IMR-90 (cell line): ENCODE measurements at regions not wholly inside any gene's neighbourhood (a gene's known extent, or its start where the extent isn't known, plus 50 kb on each side); places are given as distances from the start of the nearest gene placed in this dataset.

Experiments used
- ATAC-seq: fragments of 200-7000 bp; cut with Tn5 transposase; 2 replicates; pipeline ENCODE4 v1.9.1; 2020; ENCODE audit warnings: low read depth, mild to moderate bottlenecking, moderate library complexity
- BruUV-seq: library from RNA; stranded (reverse); fragments of 400-500 nt; replicated peaks from 2 replicates; lab custom pipeline; 2021; lab: Mats Ljungman, UMichigan
- CTCF ChIA-PET: fragments of 300-600 bp; formaldehyde crosslinking; extraction: SDS; loops from one replicate; lab custom pipeline; 2021; ENCODE audit warnings: antibody characterized with exemption; lab: Yijun Ruan, JAX
- POLR2A ChIA-PET: fragments of 300-600 bp; sonication (Branson Sonifier 250); formaldehyde crosslinking; loops from one replicate; lab custom pipeline; 2022; ENCODE audit warnings: antibody characterized with exemption; ENCODE audit not compliant: unreplicated experiment; lab: Charles Lee
- DNase-seq: peaks from one replicate; pipeline ENCODE4 v3.0.0; 2013
- H2AFZ ChIP-seq: replicated peaks from 2 replicates; pipeline ENCODE3; 2013; ENCODE audit warnings: low read length, mild to moderate bottlenecking; ENCODE audit not compliant: poor library complexity
- H2AK5ac ChIP-seq: 2 replicates; pipeline ENCODE4 v1.6.1; 2013; ENCODE audit warnings: low read depth, low read length, inconsistent platforms
- H2AK9ac ChIP-seq: replicated peaks from 2 replicates; pipeline ENCODE3; 2013; ENCODE audit warnings: mild to moderate bottlenecking, low read depth, low read length, moderate library complexity; ENCODE audit not compliant: poor library complexity
- H2BK120ac ChIP-seq: 2 replicates; pipeline ENCODE4 v1.6.1; 2013; ENCODE audit warnings: low read depth, low read length, inconsistent platforms
- H2BK15ac ChIP-seq: 3 replicates; pipeline ENCODE4 v1.6.1; 2013; ENCODE audit warnings: low read depth, low read length, inconsistent platforms
- H2BK20ac ChIP-seq: 2 replicates; pipeline ENCODE4 v1.6.1; 2013; ENCODE audit warnings: low read depth, mild to moderate bottlenecking, inconsistent platforms, low read length, moderate library complexity
- H2BK5ac ChIP-seq: 2 replicates; pipeline ENCODE4 v1.6.1; 2013; ENCODE audit warnings: mild to moderate bottlenecking, low read depth, low read length, inconsistent platforms; ENCODE audit not compliant: poor library complexity, severe bottlenecking
- H3K14ac ChIP-seq: replicated peaks from 2 replicates; pipeline ENCODE4 v1.6.1; 2013; ENCODE audit warnings: low read depth, low read length, inconsistent platforms
- H3K18ac ChIP-seq: 2 replicates; pipeline ENCODE4 v1.6.1; 2013; ENCODE audit warnings: low read depth, low read length, control low read depth
- H3K23ac ChIP-seq: 2 replicates; pipeline ENCODE4 v1.6.1; 2013; ENCODE audit warnings: low read depth, low read length, inconsistent platforms
- H3K27ac ChIP-seq: 2 replicates; pipeline ENCODE4 v1.5.1; 2013; ENCODE audit warnings: mild to moderate bottlenecking, control low read depth, low read length; ENCODE audit not compliant: insufficient read depth
- H3K27me3 ChIP-seq: 2 replicates; pipeline ENCODE4 v1.6.1; 2013; ENCODE audit warnings: low read length; ENCODE audit not compliant: control insufficient read depth, insufficient read depth
- H3K36me3 ChIP-seq: 2 replicates; pipeline ENCODE4 v1.6.1; 2013; ENCODE audit warnings: low read length, mixed read lengths; ENCODE audit not compliant: control insufficient read depth, insufficient read depth
- H3K4ac ChIP-seq: 2 replicates; pipeline ENCODE4 v1.6.1; 2013; ENCODE audit warnings: low read depth, low read length, inconsistent platforms
- H3K4me1 ChIP-seq: 2 replicates; pipeline ENCODE4 v1.6.1; 2013; ENCODE audit warnings: low read length, mixed read lengths; ENCODE audit not compliant: control insufficient read depth, insufficient read depth
- H3K4me2 ChIP-seq: 2 replicates; pipeline ENCODE4 v1.6.1; 2013; ENCODE audit warnings: low read depth, mild to moderate bottlenecking, control low read depth, low read length, moderate library complexity
- H3K4me3 ChIP-seq: 2 replicates; pipeline ENCODE4 v1.5.1; 2013; ENCODE audit warnings: low read depth, mild to moderate bottlenecking, control low read depth, low read length, moderate library complexity; ENCODE audit not compliant: insufficient read depth
- H3K56ac ChIP-seq: 2 replicates; pipeline ENCODE4 v1.6.1; 2013; ENCODE audit warnings: low read length, inconsistent platforms; ENCODE audit not compliant: insufficient read depth; ENCODE audit errors: extremely low read depth
- H3K79me1 ChIP-seq, 2 experiments: 2 replicates each; pipeline ENCODE4 v1.6.1; 2013; ENCODE audit warnings: low read length in 2 of 2, inconsistent platforms in 1 of 2, low read depth in 1 of 2
- H3K9ac ChIP-seq: 2 replicates; pipeline ENCODE4 v1.6.1; 2013; ENCODE audit warnings: low read depth, low read length, control low read depth
- H3K9me1 ChIP-seq: 2 replicates; pipeline ENCODE4 v1.6.1; 2013; ENCODE audit warnings: low read length, inconsistent platforms; ENCODE audit not compliant: insufficient read depth
- H3K9me3 ChIP-seq: 2 replicates; pipeline ENCODE4 v1.6.1; 2013; ENCODE audit warnings: low read length; ENCODE audit not compliant: control insufficient read depth, insufficient read depth
- H4K20me1 ChIP-seq: 2 replicates; pipeline ENCODE4 v1.6.1; 2013; ENCODE audit warnings: low read length, inconsistent platforms; ENCODE audit not compliant: insufficient read depth
- H4K5ac ChIP-seq: 2 replicates; pipeline ENCODE4 v1.6.1; 2013; ENCODE audit warnings: mild to moderate bottlenecking, low read depth, low read length, control low read depth
- H4K8ac ChIP-seq, 2 experiments: 2 replicates each; pipeline ENCODE4 v1.6.1; 2013; ENCODE audit warnings: low read depth in 2 of 2, low read length in 2 of 2, control low read depth in 1 of 2, inconsistent platforms in 1 of 2
- H4K91ac ChIP-seq: 2 replicates; pipeline ENCODE4 v1.6.1; 2013; ENCODE audit warnings: low read depth, low read length, inconsistent platforms; ENCODE audit not compliant: insufficient read depth
- BHLHE40 ChIP-seq: fragments of 150-350 bp; IDR thresholded peaks from 2 replicates; pipeline ENCODE4 v1.6.1; 2016; ENCODE audit warnings: mild to moderate bottlenecking, low read depth, low read length
- CEBPB ChIP-seq: IDR thresholded peaks from 2 replicates; pipeline ENCODE4 v1.6.1; 2012; ENCODE audit warnings: low read depth, low read length, improper control_type of control experiment
- CHD1 ChIP-seq: IDR thresholded peaks from 2 replicates; pipeline ENCODE4 v1.6.1; 2012; ENCODE audit warnings: low read depth, low read length, improper control_type of control experiment
- FOS ChIP-seq: fragments of 150-350 bp; IDR thresholded peaks from 2 replicates; pipeline ENCODE4 v1.6.1; 2016; ENCODE audit warnings: low read depth, low read length
- MAFK ChIP-seq: IDR thresholded peaks from 2 replicates; pipeline ENCODE4 v1.6.1; 2012; ENCODE audit warnings: low read depth, low read length, improper control_type of control experiment
- MAZ ChIP-seq: IDR thresholded peaks from 2 replicates; pipeline ENCODE4 v1.6.1; 2012; ENCODE audit warnings: low read depth, mild to moderate bottlenecking, low read length, improper control_type of control experiment, moderate library complexity, borderline replicate concordance
- MXI1 ChIP-seq: IDR thresholded peaks from 2 replicates; pipeline ENCODE4 v1.6.1; 2012; ENCODE audit warnings: low read depth, mild to moderate bottlenecking, low read length, moderate library complexity, borderline replicate concordance
- NFE2L2 ChIP-seq: fragments of 150-350 bp; IDR thresholded peaks from 2 replicates; pipeline ENCODE4 v1.6.1; 2016; ENCODE audit warnings: low read depth, mild to moderate bottlenecking, low read length
- POLR2A ChIP-seq: IDR thresholded peaks from 2 replicates; pipeline ENCODE4 v1.6.1; 2012; ENCODE audit warnings: mild to moderate bottlenecking, low read depth, low read length
- RAD21 ChIP-seq: IDR thresholded peaks from 2 replicates; pipeline ENCODE4 v1.6.1; 2012; ENCODE audit warnings: low read length, improper control_type of control experiment
- RCOR1 ChIP-seq: IDR thresholded peaks from 2 replicates; pipeline ENCODE4 v1.6.1; 2012; ENCODE audit warnings: mild to moderate bottlenecking, low read length, improper control_type of control experiment; ENCODE audit not compliant: insufficient replicate concordance
- RFX5 ChIP-seq: IDR thresholded peaks from 2 replicates; pipeline ENCODE4 v1.8.0; 2012; ENCODE audit warnings: low read depth, mild to moderate bottlenecking, low read length, moderate library complexity
- SMC3 ChIP-seq: fragments of 150-350 bp; IDR thresholded peaks from 2 replicates; pipeline ENCODE4 v1.6.1; 2016; ENCODE audit warnings: low read depth, mild to moderate bottlenecking, antibody characterized with exemption, low read length, moderate library complexity
- WGBS, 2 experiments: methylation state at CpG; one replicate each; pipeline versions ENCODE4 v1.1.5 to v1.1.7; 2013; ENCODE audit warnings: missing lambda C conversion rate in 2 of 2; ENCODE audit not compliant: insufficient read length in 1 of 2; ENCODE audit errors: extremely low coverage in 2 of 2; 5-methylcytosine and 5-hydroxymethylcytosine counted together
- dilution Hi-C: fragments of 300-500 bp; cut with HindIII; formaldehyde crosslinking; loops from one replicate; pipeline ENCODE4 v1.14.3; 2018; ENCODE audit warnings: low sequenced_read_pairs; ENCODE audit not compliant: unreplicated experiment
- in situ Hi-C: fragments of 300-500 bp; cut with MboI; formaldehyde crosslinking; loops from 3 replicates; pipeline ENCODE4 v1.14.3; 2019; ENCODE audit warnings: low sequenced_read_pairs, inconsistent platforms, mixed read lengths
- intact Hi-C: fragments of 100-400 bp; cut with micrococcal nuclease; formaldehyde crosslinking; loops from 2 replicates; pipeline ENCODE4 v1.10.0; 2022
- TF ChIP-seq, protein P1 (sequence below): fragments of 150-350 bp; IDR thresholded peaks from 2 replicates; pipeline ENCODE4 v1.6.1; 2016; ENCODE audit warnings: low read depth, mild to moderate bottlenecking, low read length, moderate library complexity, borderline replicate concordance
- TF ChIP-seq, protein P2 (sequence below): fragments of 150-350 bp; IDR thresholded peaks from 2 replicates; pipeline ENCODE4 v1.6.1; 2017; ENCODE audit warnings: mild to moderate bottlenecking, antibody characterized with exemption, low read length, low read depth
- TF ChIP-seq, protein P3 (sequence below): conservative IDR thresholded peaks from 2 replicates; pipeline ENCODE4 v1.5.1; 2012; ENCODE audit warnings: mild to moderate bottlenecking, low read depth, low read length, improper control_type of control experiment

- dilution Hi-C loops = no loop called here
- no peak overlapping the region for H4K5ac ChIP-seq
- in situ Hi-C loops = no loop called here
Measured at GRCh38 chr4:43130228-43131021, 237.9 kb downstream of the GRXCR1 start.

More at GRCh38 chr4:43130228-43131021, 237.9 kb downstream of the GRXCR1 start:
- Histone ChIP-seq H3K4ac (no peak overlapping the region), H2AK9ac (no peak overlapping the region), H3K36me3 (no peaks in the 10 kb centered on the region), H3K4me1 (no peaks in the 10 kb centered on the region), H2BK120ac (no peak overlapping the region), H3K27me3 (no peaks in the 10 kb centered on the region), H3K18ac (no peak overlapping the region), H2BK20ac (no peak overlapping the region), H3K4me3 (no peak overlapping the region), H3K14ac (no peak overlapping the region), H3K9me3 (no peaks in the 10 kb centered on the region), H4K8ac (no peak overlapping the region), H3K9me1 (no peaks in the 10 kb centered on the region), H3K9ac (no peak overlapping the region), H3K56ac (no peak overlapping the region), H2BK15ac (no peak overlapping the region), H2BK5ac (no peak overlapping the region), H3K4me2 (no peak overlapping the region), H2AFZ (no peak overlapping the region), H4K20me1 (no peaks in the 10 kb centered on the region), H4K91ac (no peak overlapping the region), H3K23ac (no peak overlapping the region), H3K79me1 (no peaks in the 10 kb centered on the region), H2AK5ac (no peak overlapping the region), H3K27ac (no peak overlapping the region)
- TF ChIP-seq CEBPB (no peak), MAZ (no peak), MAFK (no peak), CHD1 (no peak), FOS (no peak), SMC3 (no peak), POLR2A (no peak), NFE2L2 (no peak), MXI1 (no peak), BHLHE40 (no peak), RCOR1 (no peak), RAD21 (no peak), RFX5 (no peak)
- TF ChIP-seq, protein P1, sequence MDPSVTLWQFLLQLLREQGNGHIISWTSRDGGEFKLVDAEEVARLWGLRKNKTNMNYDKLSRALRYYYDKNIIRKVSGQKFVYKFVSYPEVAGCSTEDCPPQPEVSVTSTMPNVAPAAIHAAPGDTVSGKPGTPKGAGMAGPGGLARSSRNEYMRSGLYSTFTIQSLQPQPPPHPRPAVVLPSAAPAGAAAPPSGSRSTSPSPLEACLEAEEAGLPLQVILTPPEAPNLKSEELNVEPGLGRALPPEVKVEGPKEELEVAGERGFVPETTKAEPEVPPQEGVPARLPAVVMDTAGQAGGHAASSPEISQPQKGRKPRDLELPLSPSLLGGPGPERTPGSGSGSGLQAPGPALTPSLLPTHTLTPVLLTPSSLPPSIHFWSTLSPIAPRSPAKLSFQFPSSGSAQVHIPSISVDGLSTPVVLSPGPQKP = no peak
- TF ChIP-seq, protein P2, sequence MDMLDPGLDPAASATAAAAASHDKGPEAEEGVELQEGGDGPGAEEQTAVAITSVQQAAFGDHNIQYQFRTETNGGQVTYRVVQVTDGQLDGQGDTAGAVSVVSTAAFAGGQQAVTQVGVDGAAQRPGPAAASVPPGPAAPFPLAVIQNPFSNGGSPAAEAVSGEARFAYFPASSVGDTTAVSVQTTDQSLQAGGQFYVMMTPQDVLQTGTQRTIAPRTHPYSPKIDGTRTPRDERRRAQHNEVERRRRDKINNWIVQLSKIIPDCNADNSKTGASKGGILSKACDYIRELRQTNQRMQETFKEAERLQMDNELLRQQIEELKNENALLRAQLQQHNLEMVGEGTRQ = no peak
- TF ChIP-seq, protein P3, sequence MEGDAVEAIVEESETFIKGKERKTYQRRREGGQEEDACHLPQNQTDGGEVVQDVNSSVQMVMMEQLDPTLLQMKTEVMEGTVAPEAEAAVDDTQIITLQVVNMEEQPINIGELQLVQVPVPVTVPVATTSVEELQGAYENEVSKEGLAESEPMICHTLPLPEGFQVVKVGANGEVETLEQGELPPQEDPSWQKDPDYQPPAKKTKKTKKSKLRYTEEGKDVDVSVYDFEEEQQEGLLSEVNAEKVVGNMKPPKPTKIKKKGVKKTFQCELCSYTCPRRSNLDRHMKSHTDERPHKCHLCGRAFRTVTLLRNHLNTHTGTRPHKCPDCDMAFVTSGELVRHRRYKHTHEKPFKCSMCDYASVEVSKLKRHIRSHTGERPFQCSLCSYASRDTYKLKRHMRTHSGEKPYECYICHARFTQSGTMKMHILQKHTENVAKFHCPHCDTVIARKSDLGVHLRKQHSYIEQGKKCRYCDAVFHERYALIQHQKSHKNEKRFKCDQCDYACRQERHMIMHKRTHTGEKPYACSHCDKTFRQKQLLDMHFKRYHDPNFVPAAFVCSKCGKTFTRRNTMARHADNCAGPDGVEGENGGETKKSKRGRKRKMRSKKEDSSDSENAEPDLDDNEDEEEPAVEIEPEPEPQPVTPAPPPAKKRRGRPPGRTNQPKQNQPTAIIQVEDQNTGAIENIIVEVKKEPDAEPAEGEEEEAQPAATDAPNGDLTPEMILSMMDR = no peak
- no peak for DNase-seq
- no peak for ATAC-seq
- ChIA-PET POLR2A (no interaction called here), CTCF (no interaction called here)
- WGBS, 2 experiments = 54% methylated on average over 3 of the region's 11 CpGs; no CpG with 5 or more reads in 1 of the 2 experiments
- BruUV-seq = no TSS peak
- intact Hi-C loops = loop anchor here (10.0 kb wide), 1 partner anchor 644 kb away; no protein-coding TSS in a partner anchor
